A673 (cell line): ENCODE measurements at regions not wholly inside any gene's neighbourhood (a gene's known extent, or its start where the extent isn't known, plus 50 kb on each side); places are given as distances from the start of the nearest gene placed in this dataset.

ENCODE experiments used
- BruUV-seq: library from RNA; stranded (reverse); fragments of 400-500 nt; replicated peaks from 2 replicates; lab custom pipeline; 2021; lab: Mats Ljungman, UMichigan
- CTCF ChIA-PET: fragments of 300-600 bp; sonication (Branson Sonifier 250); formaldehyde crosslinking; loops from one replicate; lab custom pipeline; 2022; ENCODE audit warnings: antibody characterized with exemption; lab: Charles Lee
- POLR2A ChIA-PET: fragments of 300-600 bp; sonication (Branson Sonifier 250); formaldehyde crosslinking; loops from one replicate; lab custom pipeline; 2022; ENCODE audit warnings: antibody characterized with exemption; ENCODE audit not compliant: low non-redundant PET; lab: Charles Lee
- DNase-seq: peaks from one replicate; pipeline ENCODE4 v3.0.0-alpha.2; 2015; ENCODE audit warnings: low spot score
- H3K27ac ChIP-seq: fragments of 200-600 bp; sonication (generic); 2 replicates; pipeline ENCODE4 v1.5.1; 2016; ENCODE audit warnings: mixed run types, low read depth, mild to moderate bottlenecking, mixed read lengths, antibody characterized with exemption, low read length; ENCODE audit not compliant: poor library complexity, severe bottlenecking
- H3K27me3 ChIP-seq: fragments of 200-600 bp; sonication (generic); replicated peaks from 2 replicates; pipeline ENCODE4 v1.6.1; 2017; ENCODE audit warnings: mixed run types, low read depth, mild to moderate bottlenecking, mixed read lengths, antibody characterized with exemption, low read length; ENCODE audit not compliant: insufficient read depth, poor library complexity
- H3K36me3 ChIP-seq: fragments of 200-600 bp; sonication (generic); 2 replicates; pipeline ENCODE4 v1.6.1; 2016; ENCODE audit warnings: mixed run types, mild to moderate bottlenecking, mixed read lengths, antibody characterized with exemption, low read length; ENCODE audit not compliant: insufficient read depth, poor library complexity, severe bottlenecking
- H3K4me1 ChIP-seq: fragments of 200-600 bp; sonication (generic); 2 replicates; pipeline ENCODE4 v1.6.1; 2017; ENCODE audit warnings: mixed run types, mild to moderate bottlenecking, mixed read lengths, antibody characterized with exemption, low read length; ENCODE audit not compliant: insufficient read depth, poor library complexity, severe bottlenecking
- H3K4me3 ChIP-seq: fragments of 200-600 bp; sonication (generic); 2 replicates; pipeline ENCODE4 v1.5.1; 2016; ENCODE audit warnings: low read depth, mixed run types, mild to moderate bottlenecking, mixed read lengths, low read length; ENCODE audit not compliant: poor library complexity, severe bottlenecking
- H3K9me3 ChIP-seq: fragments of 200-600 bp; sonication (generic); 2 replicates; pipeline ENCODE4 v1.6.1; 2016; ENCODE audit warnings: mixed run types, low read depth, mild to moderate bottlenecking, mixed read lengths, antibody characterized with exemption, low read length; ENCODE audit not compliant: poor library complexity, severe bottlenecking
- CTCF ChIP-seq: fragments of 300-800, 200-600 bp; sonication (generic); conservative IDR thresholded peaks from 2 replicates; pipeline ENCODE4 v1.5.1; 2017; ENCODE audit warnings: low read depth, mild to moderate bottlenecking, antibody characterized with exemption, low read length, moderate library complexity, mixed read lengths
- EZH2 ChIP-seq: fragments of 200-600 bp; sonication (generic); IDR thresholded peaks from 2 replicates; pipeline ENCODE4 v1.6.1; 2017; ENCODE audit warnings: borderline replicate concordance, low read depth, mild to moderate bottlenecking, mixed read lengths, antibody characterized with exemption, low read length; ENCODE audit not compliant: poor library complexity, severe bottlenecking
- intact Hi-C: fragments of 100-400 bp; cut with micrococcal nuclease; formaldehyde crosslinking; loops from one replicate; pipeline ENCODE4 v1.10.0; 2022; ENCODE audit not compliant: unreplicated experiment

- ChIA-PET CTCF (no interaction called here), POLR2A (no interaction called here)
- TF ChIP-seq CTCF = no peak
- TF ChIP-seq EZH2 = no peak
- intact Hi-C loops = loop anchor here (10.0 kb wide), 1 partner anchor 146 kb away; no protein-coding TSS in a partner anchor
- no TSS peak for BruUV-seq
- H3K27me3 ChIP-seq = no peaks in the 10 kb centered on the region
- no peaks in the 10 kb centered on the region for H3K9me3 ChIP-seq
- no peak overlapping the region for H3K4me3 ChIP-seq
- H3K4me1 ChIP-seq = no peaks in the 10 kb centered on the region
- no peaks in the 10 kb centered on the region for H3K36me3 ChIP-seq
- no peak for DNase-seq
- H3K27ac ChIP-seq = no peak overlapping the region
Measured at GRCh38 chr1:173400387-173400995, 76.6 kb upstream of the PRDX6 start.

GRCh38 chr1:173403996-173404395 is 73.1 kb upstream of the PRDX6 start:
- intact Hi-C loops = loop anchor here (10.0 kb wide), 1 partner anchor 149 kb away; no protein-coding TSS in a partner anchor
- POLR2A ChIA-PET = no interaction called here
- Histone ChIP-seq H3K4me1 (no peaks in the 10 kb centered on the region), H3K9me3 (no peaks in the 10 kb centered on the region), H3K4me3 (no peak overlapping the region), H3K27me3 (no peaks in the 10 kb centered on the region), H3K36me3 (no peaks in the 10 kb centered on the region), H3K27ac (no peak overlapping the region)
- CTCF ChIA-PET = no interaction called here
- no TSS peak for BruUV-seq
- no peak for DNase-seq
- TF ChIP-seq CTCF (no peak), EZH2 (no peak)

- no TSS peak for BruUV-seq
- no peaks in the 10 kb centered on the region for H3K4me1 ChIP-seq
- H3K27me3 ChIP-seq = no peaks in the 10 kb centered on the region
- no peaks in the 10 kb centered on the region for H3K36me3 ChIP-seq
- DNase-seq = no peak
- no peaks in the 10 kb centered on the region for H3K9me3 ChIP-seq
- intact Hi-C loops = loop anchor here (10.0 kb wide), 1 partner anchor 150 kb away; no protein-coding TSS in a partner anchor
- CTCF ChIA-PET = no interaction called here
- TF ChIP-seq EZH2 = no peak
- TF ChIP-seq CTCF = no peak
- H3K27ac ChIP-seq = no peak overlapping the region
- H3K4me3 ChIP-seq = no peak overlapping the region
- POLR2A ChIA-PET = no interaction called here
Measured at GRCh38 chr1:173405281-173405680, 71.9 kb upstream of the PRDX6 start.
